ENCODE measurements at regions not wholly inside any gene's neighbourhood (a gene's known extent, or its start where the extent isn't known, plus 50 kb on each side); places are given as distances from the start of the nearest gene placed in this dataset.

DNA sequence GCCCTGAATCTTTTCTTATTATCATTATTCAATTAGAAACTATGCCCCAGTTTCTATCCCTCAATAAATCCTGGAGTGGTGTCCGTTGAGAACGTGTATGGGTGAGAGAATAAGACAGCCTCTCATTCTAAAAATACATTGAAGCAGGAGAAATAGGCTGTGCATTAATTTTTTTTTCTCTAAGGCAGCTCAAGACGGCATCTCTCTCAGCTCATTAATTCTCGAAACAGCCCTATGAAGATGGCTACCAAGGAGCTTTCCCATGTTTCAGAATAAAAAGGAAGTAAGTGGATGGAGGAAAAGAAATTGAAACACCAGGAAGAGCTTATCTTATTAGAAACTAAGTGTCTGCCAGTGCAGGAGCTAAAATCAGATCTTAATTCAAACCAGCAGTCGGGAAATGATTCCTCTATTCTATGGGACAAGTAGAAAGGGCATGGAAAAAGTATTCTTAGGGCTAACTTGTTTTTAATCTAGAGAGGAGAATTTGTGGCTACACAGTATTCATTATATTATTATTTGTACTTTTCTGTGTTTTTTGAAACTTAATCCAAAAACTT, 347.1 kb upstream of the PLD5 start (continued):
- no peak for TF ChIP-seq ZNF33A (CRISPR knock-in tag; IDR thresholded peaks at IDR 0.05; ENCODE audit: borderline replicate concordance)
- TF ChIP-seq, protein P1, sequence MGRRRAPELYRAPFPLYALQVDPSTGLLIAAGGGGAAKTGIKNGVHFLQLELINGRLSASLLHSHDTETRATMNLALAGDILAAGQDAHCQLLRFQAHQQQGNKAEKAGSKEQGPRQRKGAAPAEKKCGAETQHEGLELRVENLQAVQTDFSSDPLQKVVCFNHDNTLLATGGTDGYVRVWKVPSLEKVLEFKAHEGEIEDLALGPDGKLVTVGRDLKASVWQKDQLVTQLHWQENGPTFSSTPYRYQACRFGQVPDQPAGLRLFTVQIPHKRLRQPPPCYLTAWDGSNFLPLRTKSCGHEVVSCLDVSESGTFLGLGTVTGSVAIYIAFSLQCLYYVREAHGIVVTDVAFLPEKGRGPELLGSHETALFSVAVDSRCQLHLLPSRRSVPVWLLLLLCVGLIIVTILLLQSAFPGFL (CRISPR knock-in tag; IDR thresholded peaks at IDR 0.05): no peak
- TF ChIP-seq, protein P2, sequence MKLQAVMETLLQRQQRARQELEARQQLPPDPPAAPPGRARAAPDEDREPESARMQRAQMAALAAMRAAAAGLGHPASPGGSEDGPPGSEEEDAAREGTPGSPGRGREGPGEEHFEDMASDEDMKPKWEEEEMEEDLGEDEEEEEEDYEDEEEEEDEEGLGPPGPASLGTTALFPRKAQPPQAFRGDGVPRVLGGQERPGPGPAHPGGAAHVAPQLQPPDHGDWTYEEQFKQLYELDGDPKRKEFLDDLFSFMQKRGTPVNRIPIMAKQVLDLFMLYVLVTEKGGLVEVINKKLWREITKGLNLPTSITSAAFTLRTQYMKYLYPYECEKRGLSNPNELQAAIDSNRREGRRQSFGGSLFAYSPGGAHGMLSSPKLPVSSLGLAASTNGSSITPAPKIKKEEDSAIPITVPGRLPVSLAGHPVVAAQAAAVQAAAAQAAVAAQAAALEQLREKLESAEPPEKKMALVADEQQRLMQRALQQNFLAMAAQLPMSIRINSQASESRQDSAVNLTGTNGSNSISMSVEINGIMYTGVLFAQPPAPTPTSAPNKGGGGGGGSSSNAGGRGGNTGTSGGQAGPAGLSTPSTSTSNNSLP (IDR thresholded peaks at IDR 0.05; ENCODE audit: low read depth, low read length): no peak
- no peak for TF ChIP-seq ZNF556 (CRISPR knock-in tag; IDR thresholded peaks at IDR 0.05; ENCODE audit: borderline replicate concordance)
- TF ChIP-seq ESRRA (CRISPR knock-in tag; IDR thresholded peaks at IDR 0.05; ENCODE audit: low read depth): no peak

DNA sequence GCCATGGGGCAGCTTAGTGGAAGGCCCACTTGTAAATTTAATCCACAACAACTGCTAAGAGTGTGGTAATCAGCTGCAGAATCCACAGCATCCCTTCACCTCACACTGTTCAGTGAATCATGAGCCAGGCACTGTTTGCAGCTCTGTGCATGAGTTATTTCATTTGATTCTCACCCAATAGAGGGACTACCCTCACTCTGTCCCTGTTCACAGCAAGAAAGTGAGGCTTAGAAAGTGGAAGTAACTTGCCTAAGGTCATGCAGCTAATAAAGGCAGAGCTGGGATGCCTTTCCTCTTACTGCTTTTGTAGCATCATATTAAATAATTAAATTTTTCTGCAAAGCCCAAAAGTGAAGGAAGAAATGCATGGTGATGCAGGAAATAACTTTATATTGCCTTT, 346.5 kb upstream of the PLD5 start:
- Histone ChIP-seq H3K79me2 (ENCODE audit: insufficient read depth, low read length) (no peaks in the 10 kb centered on the region), H3K36me3 (replicated peaks in 1 of 2; ENCODE audit: control insufficient read depth in 1 of 2, insufficient read depth in 2 of 2, low read length in 2 of 2) (no peaks in the 10 kb centered on the region), H3K4me2 (ENCODE audit: low read depth, low read length) (no peak overlapping the region), H3K27me3 (ENCODE audit: control insufficient read depth in 1 of 2, insufficient read depth in 2 of 2, low read length in 2 of 2) (no peaks in the 10 kb centered on the region), H3K4me3 (replicated peaks in 1 of 3; ENCODE audit: insufficient read depth in 1 of 3, low read depth in 2 of 3, low read length in 3 of 3) (no peak overlapping the region), H3K27ac (ENCODE audit: extremely low read length, insufficient read depth, low read length) (no peak overlapping the region), H4K20me1 (ENCODE audit: insufficient read depth, low read length) (no peaks in the 10 kb centered on the region), H3K9me3 (ENCODE audit: low read length) (no peaks in the 10 kb centered on the region), H2AFZ (ENCODE audit: low read length) (no peak overlapping the region), H3K9ac (ENCODE audit: insufficient read depth, low read depth, low read length) (no peak overlapping the region), H3K4me1 (ENCODE audit: insufficient read depth, low read length) (no peaks in the 10 kb centered on the region)
- in situ Hi-C loops (cut with HindIII; ENCODE audit: extremely low pct_ligation_motif_present, low pct_unique_long_range_greater_than_20kb): no loop called here
- BruUV-seq (replicated peaks): no TSS peak
- ChIA-PET CTCF (ENCODE audit: low intra/inter-chr PET ratio, low total read pairs) (no interaction called here), POLR2A (no interaction called here)
- ATAC-seq (no peak), DNase-seq (ENCODE audit: low spot score) (no peak), FAIRE-seq (no peak)
- TF ChIP-seq PAX8 (CRISPR knock-in tag; IDR thresholded peaks at IDR 0.05; ENCODE audit: borderline replicate concordance) (no peak), GABPB1 (CRISPR knock-in tag; IDR thresholded peaks at IDR 0.05) (no peak), RBM39 (IDR thresholded peaks at IDR 0.05; ENCODE audit: low read depth, low read length, poor library complexity, severe bottlenecking) (no peak)
- TF ChIP-seq, protein P3, sequence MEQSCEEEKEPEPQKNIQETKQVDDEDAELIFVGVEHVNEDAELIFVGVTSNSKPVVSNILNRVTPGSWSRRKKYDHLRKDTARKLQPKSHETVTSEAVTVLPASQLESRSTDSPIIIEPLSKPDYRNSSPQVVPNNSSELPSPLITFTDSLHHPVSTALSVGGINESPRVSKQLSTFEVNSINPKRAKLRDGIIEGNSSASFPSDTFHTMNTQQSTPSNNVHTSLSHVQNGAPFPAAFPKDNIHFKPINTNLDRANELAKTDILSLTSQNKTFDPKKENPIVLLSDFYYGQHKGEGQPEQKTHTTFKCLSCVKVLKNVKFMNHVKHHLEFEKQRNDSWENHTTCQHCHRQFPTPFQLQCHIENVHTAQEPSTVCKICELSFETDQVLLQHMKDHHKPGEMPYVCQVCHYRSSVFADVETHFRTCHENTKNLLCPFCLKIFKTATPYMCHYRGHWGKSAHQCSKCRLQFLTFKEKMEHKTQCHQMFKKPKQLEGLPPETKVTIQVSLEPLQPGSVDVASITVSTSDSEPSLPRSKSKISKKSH (CRISPR knock-in tag; IDR thresholded peaks at IDR 0.05; ENCODE audit: borderline replicate concordance): no peak
- intact Hi-C loops (cut with micrococcal nuclease; ENCODE audit: unreplicated experiment): no loop called here
